ENCODE measurements at regions not wholly inside any gene's neighbourhood (a gene's known extent, or its start where the extent isn't known, plus 50 kb on each side); places are given as distances from the start of the nearest gene placed in this dataset.

GRCh38 chr2:226674123-226674522 is 125.5 kb downstream of the IRS1 start:
- Mint-ChIP-seq H3K27ac (no peak overlapping the region), H3K4me1 (ENCODE audit: low read depth) (peaks cover 3% of the 10 kb centered on the region), H3K4me3 (no peak overlapping the region), H3K27me3 (peaks cover 18% of the 10 kb centered on the region), H3K9me3 (no peaks in the 10 kb centered on the region), H3K36me3 (ENCODE audit: low read depth) (no peaks in the 10 kb centered on the region)
- intact Hi-C loops (cut with micrococcal nuclease), result no loop called here
- ChIA-PET POLR2A (no interaction called here), CTCF (no interaction called here)
- TF ChIP-seq CTCF (IDR thresholded peaks at IDR 0.05), result no peak
- DNase-seq, result no peak
- no peak for ATAC-seq

- Mint-ChIP-seq H3K4me1 (ENCODE audit: low read depth) (peaks cover 3% of the 10 kb centered on the region), H3K4me3 (no peak overlapping the region), H3K27ac (no peak overlapping the region), H3K36me3 (ENCODE audit: low read depth) (no peaks in the 10 kb centered on the region), H3K9me3 (no peaks in the 10 kb centered on the region), H3K27me3 (peaks cover 19% of the 10 kb centered on the region)
- no peak for DNase-seq
- POLR2A ChIA-PET, result no interaction called here
- CTCF ChIA-PET, result no interaction called here
- no peak for TF ChIP-seq CTCF (IDR thresholded peaks at IDR 0.05)
- intact Hi-C loops (cut with micrococcal nuclease), result no loop called here
- no peak for ATAC-seq
These were observed 126.3 kb downstream of the IRS1 start for GRCh38 chr2:226673314-226673723.

DNA sequence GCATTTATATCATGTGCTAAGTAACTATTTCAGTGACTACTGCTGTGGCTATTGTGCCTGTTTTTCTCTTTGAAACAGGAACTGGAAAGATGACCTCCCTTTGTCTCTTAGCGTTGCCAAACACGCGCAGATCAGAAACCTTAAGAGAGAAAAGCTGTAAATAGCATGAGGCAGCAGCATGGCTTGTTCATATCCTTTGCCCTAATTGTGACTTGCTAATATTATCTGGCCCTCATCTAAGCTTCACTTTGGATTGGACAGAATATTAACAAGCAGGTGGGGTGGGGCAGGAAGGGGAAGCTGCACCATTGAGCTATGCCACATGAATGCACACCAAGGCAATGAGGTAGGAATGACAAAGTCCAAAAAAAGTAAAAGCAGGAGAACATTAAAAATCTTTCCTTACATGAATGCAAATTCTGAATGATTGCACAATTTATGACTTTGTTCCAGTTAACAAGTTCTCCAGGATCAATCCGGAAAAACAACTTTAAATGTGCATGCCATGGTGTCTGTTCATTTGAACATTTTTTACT is 128.4 kb downstream of the IRS1 start:
- ATAC-seq (no peak), DNase-seq (no peak)
- POLR2A ChIA-PET, result no interaction called here
- Mint-ChIP-seq H3K27me3 (peaks cover 20% of the 10 kb centered on the region), H3K4me1 (ENCODE audit: low read depth) (peaks cover 3% of the 10 kb centered on the region), H3K36me3 (ENCODE audit: low read depth) (no peaks in the 10 kb centered on the region), H3K9me3 (no peaks in the 10 kb centered on the region), H3K27ac (no peak overlapping the region), H3K4me3 (no peak overlapping the region)
- intact Hi-C loops (cut with micrococcal nuclease), result no loop called here
- CTCF ChIA-PET, result no interaction called here
- no peak for TF ChIP-seq CTCF (IDR thresholded peaks at IDR 0.05)

DNA sequence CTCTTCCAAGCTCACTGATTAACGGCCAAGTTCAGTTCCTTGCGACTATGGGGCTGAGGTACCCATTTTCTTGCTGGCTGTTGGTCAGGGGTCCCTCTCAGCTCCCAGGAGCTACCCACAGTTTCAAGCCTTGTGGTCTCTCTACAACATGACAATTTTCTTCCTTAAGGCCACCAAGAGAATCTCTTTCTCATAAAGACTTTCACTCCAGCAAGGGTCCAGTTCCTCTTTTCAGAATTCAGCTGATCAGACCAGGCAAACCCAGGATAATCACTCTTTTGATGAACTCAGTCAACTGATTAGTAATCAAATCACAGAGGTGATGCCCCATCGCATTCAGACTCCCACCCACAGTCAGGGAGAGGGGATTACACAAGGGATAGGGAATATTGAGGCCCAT is 129.7 kb downstream of the IRS1 start:
- Mint-ChIP-seq H3K27ac (no peak overlapping the region), H3K36me3 (ENCODE audit: low read depth) (no peaks in the 10 kb centered on the region), H3K27me3 (peaks cover 14% of the 10 kb centered on the region), H3K4me3 (no peak overlapping the region), H3K9me3 (no peaks in the 10 kb centered on the region), H3K4me1 (ENCODE audit: low read depth) (peaks cover 3% of the 10 kb centered on the region)
- no peak for TF ChIP-seq CTCF (IDR thresholded peaks at IDR 0.05)
- ATAC-seq (no peak), DNase-seq (no peak)
- intact Hi-C loops (cut with micrococcal nuclease), result no loop called here
- POLR2A ChIA-PET, result no interaction called here
- CTCF ChIA-PET, result no interaction called here

- intact Hi-C loops (cut with micrococcal nuclease), result no loop called here
- no peak for TF ChIP-seq CTCF (IDR thresholded peaks at IDR 0.05)
- no peaks in the 10 kb centered on the region for H3K9me3 Mint-ChIP-seq
These were observed 130.4 kb downstream of the IRS1 start for GRCh38 chr2:226669249-226669648.

More at GRCh38 chr2:226669249-226669648, 130.4 kb downstream of the IRS1 start:
- peaks cover 3% of the 10 kb centered on the region for H3K4me1 Mint-ChIP-seq (ENCODE audit: low read depth)
- POLR2A ChIA-PET, result no interaction called here
- DNase-seq, result no peak
- no peak overlapping the region for H3K27ac Mint-ChIP-seq
- peaks cover 12% of the 10 kb centered on the region for H3K27me3 Mint-ChIP-seq
- ATAC-seq, result no peak
- H3K36me3 Mint-ChIP-seq (ENCODE audit: low read depth), result no peaks in the 10 kb centered on the region
- H3K4me3 Mint-ChIP-seq, result no peak overlapping the region
- CTCF ChIA-PET, result no interaction called here
